GM23338 (cell line): ENCODE measurements at regions not wholly inside any gene's neighbourhood (a gene's known extent, or its start where the extent isn't known, plus 50 kb on each side); places are given as distances from the start of the nearest gene placed in this dataset.

Experiments
- ATAC-seq: fragments of 200-7000 bp; cut with Tn5 transposase; 3 replicates; pipeline ENCODE4 v1.9.1; 2020
- DNase-seq: peaks from one replicate; pipeline ENCODE4 v3.0.0-alpha.2; 2015; ENCODE audit warnings: low spot score
- H2AFZ ChIP-seq: fragments of 200-600 bp; sonication (generic); 2 replicates; pipeline ENCODE4 v1.8.0; 2016; ENCODE audit warnings: antibody characterized with exemption, mild to moderate bottlenecking, moderate library complexity
- H3F3A ChIP-seq: fragments of 200-600 bp; sonication (generic); replicated peaks from 2 replicates; pipeline ENCODE4 v1.8.0; 2017; ENCODE audit warnings: antibody characterized with exemption, mixed run types, low read depth
- H3K27ac ChIP-seq: fragments of 200-600 bp; sonication (generic); 2 replicates; pipeline ENCODE4 v1.6.1; 2016; ENCODE audit warnings: low read depth
- H3K27me3 ChIP-seq: fragments of 200-600 bp; sonication (generic); 2 replicates; pipeline ENCODE4 v1.8.0; 2016; ENCODE audit warnings: mild to moderate bottlenecking, mixed run types, moderate library complexity; ENCODE audit not compliant: insufficient read depth
- H3K36me3 ChIP-seq: fragments of 200-600 bp; sonication (generic); 2 replicates; pipeline ENCODE4 v1.8.0; 2016; ENCODE audit warnings: mild to moderate bottlenecking; ENCODE audit not compliant: insufficient read depth
- H3K4me1 ChIP-seq: fragments of 200-600 bp; sonication (generic); 2 replicates; pipeline ENCODE4 v1.8.0; 2016; ENCODE audit warnings: mild to moderate bottlenecking, moderate library complexity; ENCODE audit not compliant: insufficient read depth
- H3K4me2 ChIP-seq: fragments of 200-600 bp; sonication (generic); 2 replicates; pipeline ENCODE4 v1.7.1; 2017; ENCODE audit warnings: mixed run types
- H3K4me3 ChIP-seq: fragments of 200-600 bp; sonication (generic); 2 replicates; pipeline ENCODE4 v1.6.1; 2016; ENCODE audit warnings: mixed run types
- H3K79me2 ChIP-seq: fragments of 200-600 bp; sonication (generic); replicated peaks from 2 replicates; pipeline ENCODE4 v1.8.0; 2017; ENCODE audit warnings: mild to moderate bottlenecking; ENCODE audit not compliant: insufficient read depth
- H3K9me2 ChIP-seq: fragments of 200-600 bp; sonication (generic); 2 replicates; pipeline ENCODE4 v1.8.0; 2017; ENCODE audit not compliant: insufficient read depth
- H4K20me1 ChIP-seq: fragments of 200-600 bp; sonication (generic); replicated peaks from 2 replicates; pipeline ENCODE4 v1.8.0; 2017; ENCODE audit warnings: mild to moderate bottlenecking; ENCODE audit not compliant: insufficient read depth
- H3K27ac Mint-ChIP-seq: 2 replicates; pipeline ENCODE4 v1.8.0; 2020; ENCODE audit warnings: inconsistent platforms, mild to moderate bottlenecking, moderate library complexity, mixed read lengths
- H3K27me3 Mint-ChIP-seq: 3 replicates; pipeline ENCODE4 v1.8.0; 2022; ENCODE audit warnings: low read depth, mild to moderate bottlenecking, moderate library complexity, mixed read lengths, inconsistent platforms; ENCODE audit not compliant: insufficient read depth, poor library complexity
- H3K36me3 Mint-ChIP-seq: 3 replicates; pipeline ENCODE4 v1.8.0; 2021; ENCODE audit warnings: low read depth, mild to moderate bottlenecking, inconsistent platforms, moderate library complexity, mixed read lengths
- H3K4me1 Mint-ChIP-seq: 3 replicates; pipeline ENCODE4 v1.8.0; 2020; ENCODE audit warnings: mild to moderate bottlenecking, inconsistent platforms, mixed read lengths
- H3K4me3 Mint-ChIP-seq: 3 replicates; pipeline ENCODE4 v1.8.0; 2021; ENCODE audit warnings: moderate library complexity, mild to moderate bottlenecking, inconsistent platforms, mixed read lengths
- H3K9me3 Mint-ChIP-seq: 3 replicates; pipeline ENCODE4 v1.8.0; 2020; ENCODE audit warnings: moderate library complexity, mild to moderate bottlenecking, inconsistent platforms, mixed read lengths
- CREB1 ChIP-seq: fragments of 250-450 bp; sonication (Bioruptor Pico); IDR thresholded peaks from 2 replicates; pipeline ENCODE4 v1.5.0; 2020; ENCODE audit warnings: low read depth, mild to moderate bottlenecking, moderate library complexity
- CTCF ChIP-seq, 2 experiments: fragments of 200-600 bp in 1 of 2; sonication (generic) in 1 of 2; conservative IDR thresholded peaks; 2 replicates each; pipeline versions ENCODE4 v1.5.1 to v1.6.1; 2016 to 2017; ENCODE audit warnings: antibody characterized with exemption in 2 of 2, low read depth in 2 of 2, mild to moderate bottlenecking in 2 of 2, moderate library complexity in 1 of 2
- ETS1 ChIP-seq: IDR thresholded peaks from 2 replicates; pipeline ENCODE4 v1.6.1; 2016; ENCODE audit warnings: antibody characterized with exemption
- EZH2 ChIP-seq: fragments of 200-600 bp; sonication (generic); IDR thresholded peaks from one replicate; pipeline ENCODE4 v1.8.0; 2017; ENCODE audit warnings: antibody characterized with exemption, mild to moderate bottlenecking, low read depth; ENCODE audit not compliant: unreplicated experiment
- EZH2phosphoT487 ChIP-seq: fragments of 200-600 bp; sonication (generic); IDR thresholded peaks from one replicate; pipeline ENCODE4 v1.8.1; 2018; ENCODE audit warnings: antibody characterized with exemption; ENCODE audit not compliant: unreplicated experiment
- JUNB ChIP-seq: IDR thresholded peaks from one replicate; pipeline ENCODE4 v1.6.1; 2016; ENCODE audit warnings: antibody characterized with exemption; ENCODE audit not compliant: unreplicated experiment
- NANOG ChIP-seq: IDR thresholded peaks from 2 replicates; pipeline ENCODE4 v1.6.1; 2016; ENCODE audit warnings: antibody characterized with exemption, borderline replicate concordance
- POLR2AphosphoS5 ChIP-seq: IDR thresholded peaks from 2 replicates; pipeline ENCODE4 v1.6.1; 2016; ENCODE audit warnings: antibody characterized with exemption, low read depth
- REST ChIP-seq: IDR thresholded peaks from one replicate; pipeline ENCODE4 v1.6.1; 2018; ENCODE audit warnings: antibody characterized with exemption; ENCODE audit not compliant: unreplicated experiment
- STAT1 ChIP-seq: IDR thresholded peaks from one replicate; pipeline ENCODE4 v1.6.1; 2016; ENCODE audit warnings: antibody characterized with exemption; ENCODE audit not compliant: unreplicated experiment
- ZNF114 ChIP-seq: fragments of 250-450 bp; sonication (Bioruptor Pico); IDR thresholded peaks from 2 replicates; pipeline ENCODE4 v1.5.0; 2020; ENCODE audit warnings: mild to moderate bottlenecking, moderate library complexity
- ZNF331 ChIP-seq: fragments of 250-450 bp; sonication (Bioruptor Pico); IDR thresholded peaks from 2 replicates; pipeline ENCODE4 v1.5.0; 2020; ENCODE audit warnings: low read depth, mild to moderate bottlenecking, moderate library complexity
- TF ChIP-seq, protein P1 (sequence below): fragments of 250-450 bp; sonication (Bioruptor Pico); IDR thresholded peaks from 2 replicates; pipeline ENCODE4 v1.5.0; 2020; ENCODE audit warnings: mild to moderate bottlenecking, moderate library complexity

GRCh38 chr18:61718944-61719343, 173.9 kb downstream of the RNF152 start:
- no peak for TF ChIP-seq CREB1 (CRISPR knock-in tag)
- no peak for TF ChIP-seq ZNF114
- TF ChIP-seq EZH2phosphoT487: no peak
- TF ChIP-seq CTCF (conservative IDR thresholded peaks at IDR 0.05; ENCODE audit: low read depth in 2 of 2): no peak
- TF ChIP-seq, protein P1, sequence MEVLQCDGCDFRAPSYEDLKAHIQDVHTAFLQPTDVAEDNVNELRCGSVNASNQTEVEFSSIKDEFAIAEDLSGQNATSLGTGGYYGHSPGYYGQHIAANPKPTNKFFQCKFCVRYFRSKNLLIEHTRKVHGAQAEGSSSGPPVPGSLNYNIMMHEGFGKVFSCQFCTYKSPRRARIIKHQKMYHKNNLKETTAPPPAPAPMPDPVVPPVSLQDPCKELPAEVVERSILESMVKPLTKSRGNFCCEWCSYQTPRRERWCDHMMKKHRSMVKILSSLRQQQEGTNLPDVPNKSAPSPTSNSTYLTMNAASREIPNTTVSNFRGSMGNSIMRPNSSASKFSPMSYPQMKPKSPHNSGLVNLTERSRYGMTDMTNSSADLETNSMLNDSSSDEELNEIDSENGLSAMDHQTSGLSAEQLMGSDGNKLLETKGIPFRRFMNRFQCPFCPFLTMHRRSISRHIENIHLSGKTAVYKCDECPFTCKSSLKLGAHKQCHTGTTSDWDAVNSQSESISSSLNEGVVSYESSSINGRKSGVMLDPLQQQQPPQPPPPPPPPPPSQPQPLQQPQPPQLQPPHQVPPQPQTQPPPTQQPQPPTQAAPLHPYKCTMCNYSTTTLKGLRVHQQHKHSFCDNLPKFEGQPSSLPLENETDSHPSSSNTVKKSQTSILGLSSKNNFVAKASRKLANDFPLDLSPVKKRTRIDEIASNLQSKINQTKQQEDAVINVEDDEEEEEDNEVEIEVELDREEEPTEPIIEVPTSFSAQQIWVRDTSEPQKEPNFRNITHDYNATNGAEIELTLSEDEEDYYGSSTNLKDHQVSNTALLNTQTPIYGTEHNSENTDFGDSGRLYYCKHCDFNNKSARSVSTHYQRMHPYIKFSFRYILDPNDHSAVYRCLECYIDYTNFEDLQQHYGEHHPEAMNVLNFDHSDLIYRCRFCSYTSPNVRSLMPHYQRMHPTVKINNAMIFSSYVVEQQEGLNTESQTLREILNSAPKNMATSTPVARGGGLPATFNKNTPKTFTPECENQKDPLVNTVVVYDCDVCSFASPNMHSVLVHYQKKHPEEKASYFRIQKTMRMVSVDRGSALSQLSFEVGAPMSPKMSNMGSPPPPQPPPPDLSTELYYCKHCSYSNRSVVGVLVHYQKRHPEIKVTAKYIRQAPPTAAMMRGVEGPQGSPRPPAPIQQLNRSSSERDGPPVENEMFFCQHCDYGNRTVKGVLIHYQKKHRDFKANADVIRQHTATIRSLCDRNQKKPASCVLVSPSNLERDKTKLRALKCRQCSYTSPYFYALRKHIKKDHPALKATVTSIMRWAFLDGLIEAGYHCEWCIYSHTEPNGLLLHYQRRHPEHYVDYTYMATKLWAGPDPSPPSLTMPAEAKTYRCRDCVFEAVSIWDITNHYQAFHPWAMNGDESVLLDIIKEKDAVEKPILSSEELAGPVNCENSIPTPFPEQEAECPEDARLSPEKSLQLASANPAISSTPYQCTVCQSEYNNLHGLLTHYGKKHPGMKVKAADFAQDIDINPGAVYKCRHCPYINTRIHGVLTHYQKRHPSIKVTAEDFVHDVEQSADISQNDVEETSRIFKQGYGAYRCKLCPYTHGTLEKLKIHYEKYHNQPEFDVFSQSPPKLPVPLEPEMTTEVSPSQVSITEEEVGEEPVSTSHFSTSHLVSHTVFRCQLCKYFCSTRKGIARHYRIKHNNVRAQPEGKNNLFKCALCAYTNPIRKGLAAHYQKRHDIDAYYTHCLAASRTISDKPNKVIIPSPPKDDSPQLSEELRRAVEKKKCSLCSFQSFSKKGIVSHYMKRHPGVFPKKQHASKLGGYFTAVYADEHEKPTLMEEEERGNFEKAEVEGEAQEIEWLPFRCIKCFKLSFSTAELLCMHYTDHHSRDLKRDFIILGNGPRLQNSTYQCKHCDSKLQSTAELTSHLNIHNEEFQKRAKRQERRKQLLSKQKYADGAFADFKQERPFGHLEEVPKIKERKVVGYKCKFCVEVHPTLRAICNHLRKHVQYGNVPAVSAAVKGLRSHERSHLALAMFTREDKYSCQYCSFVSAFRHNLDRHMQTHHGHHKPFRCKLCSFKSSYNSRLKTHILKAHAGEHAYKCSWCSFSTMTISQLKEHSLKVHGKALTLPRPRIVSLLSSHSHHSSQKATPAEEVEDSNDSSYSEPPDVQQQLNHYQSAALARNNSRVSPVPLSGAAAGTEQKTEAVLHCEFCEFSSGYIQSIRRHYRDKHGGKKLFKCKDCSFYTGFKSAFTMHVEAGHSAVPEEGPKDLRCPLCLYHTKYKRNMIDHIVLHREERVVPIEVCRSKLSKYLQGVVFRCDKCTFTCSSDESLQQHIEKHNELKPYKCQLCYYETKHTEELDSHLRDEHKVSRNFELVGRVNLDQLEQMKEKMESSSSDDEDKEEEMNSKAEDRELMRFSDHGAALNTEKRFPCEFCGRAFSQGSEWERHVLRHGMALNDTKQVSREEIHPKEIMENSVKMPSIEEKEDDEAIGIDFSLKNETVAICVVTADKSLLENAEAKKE: no peak
- TF ChIP-seq JUNB: no peak
- no peak for TF ChIP-seq NANOG
- TF ChIP-seq ETS1: no peak
- no peak for TF ChIP-seq POLR2AphosphoS5
- no peak for TF ChIP-seq ZNF331 (CRISPR knock-in tag)
- no peak for TF ChIP-seq STAT1
- no peak for TF ChIP-seq REST
- TF ChIP-seq EZH2: no peak
- Histone ChIP-seq H3F3A (no peaks in the 10 kb centered on the region), H3K4me2 (peak overlapping the region; percentile 64), H4K20me1 (no peaks in the 10 kb centered on the region), H3K9me2 (no peaks in the 10 kb centered on the region), H3K36me3 (no peaks in the 10 kb centered on the region), H3K4me1 (peaks cover 18% of the 10 kb centered on the region), H3K27ac (no peak overlapping the region; the same call in 1 of the 2 replicates), H3K4me3 (no peak overlapping the region), H3K27me3 (no peaks in the 10 kb centered on the region), H3K79me2 (no peaks in the 10 kb centered on the region), H2AFZ (peak overlapping the region; percentile 73)
- Mint-ChIP-seq H3K9me3 (no peaks in the 10 kb centered on the region; the same call in 2 of the 3 replicates), H3K4me3 (no peak overlapping the region), H3K27ac (no peak overlapping the region), H3K4me1 (peaks cover 13% of the 10 kb centered on the region), H3K36me3 (no peaks in the 10 kb centered on the region), H3K27me3 (no peaks in the 10 kb centered on the region)
- ATAC-seq: peak; percentile 79
- DNase-seq: no peak
